Lung (tissue), 11 donors: ENCODE measurements at regions not wholly inside any gene's neighbourhood (a gene's known extent, or its start where the extent isn't known, plus 50 kb on each side); places are given as distances from the start of the nearest gene placed in this dataset.

ENCODE experiments used
- ATAC-seq: fragments of 200-7000 bp; cut with Tn5 transposase; one replicate; pipeline ENCODE4 v1.9.1; 2020; ENCODE audit warnings: moderate number of reproducible peaks; ENCODE audit not compliant: insufficient read depth, low FRiP score
- DNase-seq, 3 donors: peaks; one replicate each; pipeline ENCODE4 v3.0.0-alpha.2; 2013 to 2017
- H3K27ac ChIP-seq, 2 donors: one replicate each; pipeline ENCODE4 v1.5.1; 2013; ENCODE audit warnings: mild to moderate bottlenecking in 2 of 2, moderate library complexity in 2 of 2, control low read depth in 1 of 2, inconsistent platforms in 1 of 2, low read depth in 1 of 2, low read length in 1 of 2
- H3K27me3 ChIP-seq, 3 donors: one replicate each; pipeline ENCODE4 v1.5.1; 2013; ENCODE audit warnings: low read length in 2 of 3; ENCODE audit not compliant: control insufficient read depth in 3 of 3, insufficient read depth in 3 of 3
- H3K36me3 ChIP-seq, 4 donors: one replicate each; pipeline ENCODE4 v1.5.1; 2013; ENCODE audit warnings: low read length in 4 of 4, mild to moderate bottlenecking in 1 of 4, moderate library complexity in 1 of 4; ENCODE audit not compliant: control insufficient read depth in 4 of 4, insufficient read depth in 4 of 4
- H3K4me1 ChIP-seq, 5 donors: one replicate each; pipeline ENCODE4 v1.5.1; 2013; ENCODE audit warnings: low read length in 5 of 5, mild to moderate bottlenecking in 2 of 5, moderate library complexity in 1 of 5; ENCODE audit not compliant: control insufficient read depth in 5 of 5, insufficient read depth in 5 of 5
- H3K4me3 ChIP-seq: one replicate; pipeline ENCODE4 v1.5.1; 2013; ENCODE audit warnings: mild to moderate bottlenecking, control low read depth, moderate library complexity
- H3K9ac ChIP-seq, 2 donors: one replicate each; pipeline ENCODE4 v1.5.1; 2013; ENCODE audit warnings: low read length in 2 of 2, control low read depth in 1 of 2; ENCODE audit not compliant: insufficient read depth in 1 of 2
- H3K9me3 ChIP-seq, 4 donors: one replicate each; pipeline ENCODE4 v1.5.1; 2013; ENCODE audit warnings: low read length in 3 of 4, mild to moderate bottlenecking in 1 of 4, moderate library complexity in 1 of 4; ENCODE audit not compliant: control insufficient read depth in 4 of 4, insufficient read depth in 3 of 4
- CTCF ChIP-seq: IDR thresholded peaks from 2 replicates; pipeline ENCODE4 v1.5.1; 2012; ENCODE audit warnings: mild to moderate bottlenecking; ENCODE audit errors: control extremely low read depth, extremely low read depth
- WGBS, 2 donors: extraction: QIAGEN DNeasy Blood & Tissue Kit; methylation state at CpG; one replicate each; pipeline ENCODE4 v1.1.7; 2013; 5-methylcytosine and 5-hydroxymethylcytosine counted together
- donor health status: control.
- donor health status: control.
- donor health status: Bipolar disorder and iron deficiency.
- donor health status: healthy.
- donor health status: DM: yes; HTN: yes; CAD: no.

- Histone ChIP-seq H3K27ac (no peak overlapping the region), H3K4me3 (no peak overlapping the region), H3K27me3 (peaks cover 3 to 10% (median 5%) of the 10 kb centered on the region in 3 donors), H3K9ac (no peak overlapping the region), H3K36me3 (no peaks in the 10 kb centered on the region), H3K4me1 (no peaks in the 10 kb centered on the region), H3K9me3 (peaks cover 0 to 5% (median 0%) of the 10 kb centered on the region in 4 donors)
- ATAC-seq (no peak), DNase-seq (no peak)
- WGBS, 2 donors = 86 to 89% methylated on average over 3 of the region's 3 CpGs
- no peak for TF ChIP-seq CTCF
Measured at GRCh38 chr13:27847669-27848068, 55.4 kb downstream of the GSX1 start.

GRCh38 chr13:27851096-27851850 is 59.0 kb downstream of the GSX1 start:
- Histone ChIP-seq H3K4me1 (no peaks in the 10 kb centered on the region), H3K9ac (no peak overlapping the region), H3K27me3 (peaks cover 6 to 13% (median 10%) of the 10 kb centered on the region in 3 donors), H3K4me3 (no peak overlapping the region), H3K36me3 (no peaks in the 10 kb centered on the region), H3K27ac (no peak overlapping the region), H3K9me3 (peaks cover 0 to 4% (median 0%) of the 10 kb centered on the region in 4 donors)
- DNase-seq (no peak), ATAC-seq (no peak)
- 64 to 65% methylated on average over 18 of the region's 18 CpGs for WGBS, 2 donors
- no peak for TF ChIP-seq CTCF

- DNase-seq (no peak), ATAC-seq (no peak)
- WGBS, 2 donors = 50 to 61% methylated on average over 5 of the region's 5 CpGs
- TF ChIP-seq CTCF = no peak
- Histone ChIP-seq H3K4me1 (no peaks in the 10 kb centered on the region), H3K36me3 (no peaks in the 10 kb centered on the region), H3K9me3 (peaks cover 0 to 4% (median 0%) of the 10 kb centered on the region in 4 donors), H3K9ac (no peak overlapping the region), H3K27ac (no peak overlapping the region), H3K4me3 (no peak overlapping the region), H3K27me3 (peaks cover 6 to 13% (median 10%) of the 10 kb centered on the region in 3 donors)
Measured at GRCh38 chr13:27852491-27852890, 60.2 kb downstream of the GSX1 start.
